AG09319 (cell line): ENCODE measurements at regions not wholly inside any gene's neighbourhood (a gene's known extent, or its start where the extent isn't known, plus 50 kb on each side); places are given as distances from the start of the nearest gene placed in this dataset.

ENCODE experiments used
- DNase-seq: peaks from one replicate; pipeline ENCODE4 v3.0.0-alpha.2; 2010; ENCODE audit warnings: low read depth; ENCODE audit errors: extremely low read depth
- CTCF ChIP-seq: IDR thresholded peaks from 2 replicates; pipeline ENCODE4 v1.5.1; 2011; ENCODE audit warnings: low read depth, mild to moderate bottlenecking, inconsistent platforms, low read length, moderate library complexity

GRCh38 chr12:125193376-125194152 lies 128.3 kb downstream of the AACS start:
- no peak for DNase-seq
- no peak for TF ChIP-seq CTCF

DNA sequence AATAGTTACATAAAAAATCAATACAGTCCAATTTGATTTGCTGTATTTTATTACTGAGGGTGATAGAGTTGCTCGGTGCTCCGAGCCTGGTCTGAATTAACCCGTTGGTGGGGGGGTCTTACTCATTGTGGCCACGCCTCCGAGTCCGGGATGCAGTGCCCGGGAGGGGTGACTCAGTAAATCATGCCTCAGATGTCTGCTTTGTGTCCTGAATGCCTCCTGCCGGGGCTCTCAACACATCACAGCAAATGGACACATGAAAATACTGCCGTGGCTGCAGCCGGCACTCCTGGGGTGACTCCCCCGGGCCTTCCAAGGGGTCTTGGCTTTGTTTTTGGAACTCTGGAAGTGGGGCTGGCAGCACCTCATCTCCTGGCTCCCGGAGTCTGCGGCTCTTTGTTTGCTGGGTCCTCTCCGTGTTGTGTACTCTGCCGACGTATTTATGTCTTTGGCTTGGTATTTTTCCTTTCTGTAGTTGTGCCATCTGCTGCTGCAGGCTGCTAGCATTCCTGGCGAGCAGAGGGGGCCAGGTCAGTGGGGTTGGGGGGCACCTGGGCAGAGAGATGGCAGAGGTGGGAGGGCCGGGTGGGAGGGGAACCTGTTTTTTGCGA lies 129.0 kb downstream of the AACS start:
- no peak for DNase-seq
- TF ChIP-seq CTCF = no peak

- DNase-seq = no peak
- no peak for TF ChIP-seq CTCF
These were observed 129.8 kb downstream of the AACS start for GRCh38 chr12:125194987-125195386.

- no peak for DNase-seq
- no peak for TF ChIP-seq CTCF
These were observed 132.1 kb downstream of the AACS start for GRCh38 chr12:125197326-125197725.

GRCh38 chr12:125198652-125199051 lies 133.4 kb downstream of the AACS start:
- TF ChIP-seq CTCF = no peak

DNA sequence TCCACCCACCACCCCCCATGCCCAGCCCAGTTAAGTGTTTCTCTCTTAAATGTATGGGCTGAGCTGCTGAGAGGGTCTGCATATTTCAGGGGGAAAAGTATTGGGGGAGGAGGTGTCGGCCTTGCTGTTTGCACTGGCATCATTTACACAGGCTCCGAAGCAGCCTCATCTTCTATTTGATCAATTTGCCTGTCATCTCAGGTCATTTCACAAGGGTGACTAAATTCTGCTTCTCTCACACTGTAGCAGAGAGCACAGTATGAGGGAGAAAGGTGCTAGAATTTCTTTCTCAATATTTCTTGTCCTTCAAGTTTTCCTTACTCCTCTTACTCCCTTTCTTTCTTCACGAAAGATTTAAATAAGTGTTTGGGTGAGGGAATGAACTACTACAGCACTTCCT lies 135.9 kb downstream of the AACS start:
- TF ChIP-seq CTCF = no peak
- no peak for DNase-seq

More at GRCh38 chr12:125198652-125199051, 133.4 kb downstream of the AACS start:
- DNase-seq = no peak

DNA sequence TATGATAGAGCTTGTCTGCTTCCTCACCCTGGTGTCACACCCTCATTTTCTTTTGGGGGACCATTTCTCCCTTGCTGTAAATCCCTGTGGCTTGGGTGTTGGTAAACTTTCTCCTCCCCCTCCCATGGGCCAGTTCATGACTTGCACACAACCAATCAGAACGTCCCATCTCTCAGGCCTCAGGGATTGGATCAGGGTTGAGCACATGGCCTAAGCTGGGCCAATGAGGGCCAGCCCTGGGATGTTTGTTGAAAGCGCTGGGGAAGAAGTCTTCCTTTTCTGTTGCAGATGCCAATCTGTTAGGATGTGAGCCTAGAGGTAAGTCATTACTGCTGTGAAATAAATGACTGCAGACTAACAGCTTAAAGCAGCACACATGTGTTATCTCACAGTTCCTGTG lies 136.7 kb downstream of the AACS start:
- no peak for DNase-seq
- no peak for TF ChIP-seq CTCF
